ENCODE measurements at regions not wholly inside any gene's neighbourhood (a gene's known extent, or its start where the extent isn't known, plus 50 kb on each side); places are given as distances from the start of the nearest gene placed in this dataset.

DNA sequence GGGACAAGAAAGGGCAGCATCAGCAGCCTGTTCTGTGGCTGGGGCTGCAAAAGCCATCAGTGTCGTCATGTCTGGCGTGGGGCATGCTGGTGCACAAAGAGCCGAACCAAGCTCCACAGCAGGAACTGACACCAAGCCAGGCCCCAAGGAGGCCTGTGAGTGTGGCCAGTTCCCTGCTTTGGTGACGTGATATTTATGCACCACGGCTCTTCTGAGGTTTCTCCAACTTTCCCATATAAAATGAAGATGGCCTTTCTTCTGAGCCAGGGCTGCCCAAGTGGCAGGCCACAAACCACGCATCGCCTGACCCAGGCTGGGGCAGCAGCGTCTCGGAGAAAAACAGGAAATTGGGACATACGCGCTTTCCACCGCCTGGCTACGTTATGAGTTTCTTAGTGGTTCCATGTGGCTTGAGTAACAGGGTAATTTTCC, 109.9 kb downstream of the RIN2 start:
- Histone ChIP-seq H3K9ac (no peak overlapping the region), H3K36me3 (ENCODE audit: insufficient read depth) (no peaks in the 10 kb centered on the region), H3K27me3 (ENCODE audit: insufficient read depth, low read depth) (no peaks in the 10 kb centered on the region), H2AFZ (ENCODE audit: low read depth) (no peak overlapping the region), H3K79me2 (ENCODE audit: insufficient read depth, low read depth) (no peaks in the 10 kb centered on the region), H3K27ac (no peak overlapping the region), H3K4me3 (IDR thresholded peaks at IDR 0.05; ENCODE audit: insufficient read depth, low read depth, low read length) (no peak overlapping the region), H3K4me1 (ENCODE audit: low read depth, poor library complexity, severe bottlenecking) (no peaks in the 10 kb centered on the region), H4K20me1 (ENCODE audit: insufficient read depth) (no peaks in the 10 kb centered on the region), H3K4me2 (no peak overlapping the region)
- TF ChIP-seq, protein P1, sequence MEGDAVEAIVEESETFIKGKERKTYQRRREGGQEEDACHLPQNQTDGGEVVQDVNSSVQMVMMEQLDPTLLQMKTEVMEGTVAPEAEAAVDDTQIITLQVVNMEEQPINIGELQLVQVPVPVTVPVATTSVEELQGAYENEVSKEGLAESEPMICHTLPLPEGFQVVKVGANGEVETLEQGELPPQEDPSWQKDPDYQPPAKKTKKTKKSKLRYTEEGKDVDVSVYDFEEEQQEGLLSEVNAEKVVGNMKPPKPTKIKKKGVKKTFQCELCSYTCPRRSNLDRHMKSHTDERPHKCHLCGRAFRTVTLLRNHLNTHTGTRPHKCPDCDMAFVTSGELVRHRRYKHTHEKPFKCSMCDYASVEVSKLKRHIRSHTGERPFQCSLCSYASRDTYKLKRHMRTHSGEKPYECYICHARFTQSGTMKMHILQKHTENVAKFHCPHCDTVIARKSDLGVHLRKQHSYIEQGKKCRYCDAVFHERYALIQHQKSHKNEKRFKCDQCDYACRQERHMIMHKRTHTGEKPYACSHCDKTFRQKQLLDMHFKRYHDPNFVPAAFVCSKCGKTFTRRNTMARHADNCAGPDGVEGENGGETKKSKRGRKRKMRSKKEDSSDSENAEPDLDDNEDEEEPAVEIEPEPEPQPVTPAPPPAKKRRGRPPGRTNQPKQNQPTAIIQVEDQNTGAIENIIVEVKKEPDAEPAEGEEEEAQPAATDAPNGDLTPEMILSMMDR (conservative IDR thresholded peaks at IDR 0.05; ENCODE audit: low read depth, low read length) = no peak

DNA sequence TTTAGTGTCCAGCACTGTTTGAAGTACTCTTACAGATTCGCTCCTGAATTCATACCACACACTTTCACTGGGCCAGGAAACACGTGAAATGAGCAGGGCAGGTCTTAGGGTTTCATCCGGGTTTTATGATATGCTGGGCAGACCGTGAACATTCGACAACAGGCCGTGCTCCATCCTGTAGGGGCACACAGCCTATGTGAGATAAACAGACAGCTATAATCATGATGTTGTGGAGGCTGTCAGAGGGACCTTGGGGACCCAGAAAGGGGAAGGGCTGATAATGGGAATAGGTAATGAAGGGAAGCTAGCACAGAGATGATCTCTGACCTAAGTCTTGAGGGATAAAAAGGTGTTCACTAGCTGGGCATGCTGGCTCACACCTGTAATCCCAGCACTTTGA, 110.4 kb downstream of the RIN2 start:
- H2AFZ ChIP-seq (ENCODE audit: low read depth) = no peak overlapping the region
- no peaks in the 10 kb centered on the region for H4K20me1 ChIP-seq (ENCODE audit: insufficient read depth)
- H3K4me2 ChIP-seq = no peak overlapping the region
- H3K4me1 ChIP-seq (ENCODE audit: low read depth, poor library complexity, severe bottlenecking) = no peaks in the 10 kb centered on the region
- H3K27me3 ChIP-seq (ENCODE audit: insufficient read depth, low read depth) = no peaks in the 10 kb centered on the region
- H3K36me3 ChIP-seq (ENCODE audit: insufficient read depth) = no peaks in the 10 kb centered on the region
- TF ChIP-seq, protein P1 (conservative IDR thresholded peaks at IDR 0.05; ENCODE audit: low read depth, low read length) = no peak
- no peak overlapping the region for H3K9ac ChIP-seq
- no peaks in the 10 kb centered on the region for H3K79me2 ChIP-seq (ENCODE audit: insufficient read depth, low read depth)
- H3K4me3 ChIP-seq (IDR thresholded peaks at IDR 0.05; ENCODE audit: insufficient read depth, low read depth, low read length) = no peak overlapping the region
- no peak overlapping the region for H3K27ac ChIP-seq

DNA sequence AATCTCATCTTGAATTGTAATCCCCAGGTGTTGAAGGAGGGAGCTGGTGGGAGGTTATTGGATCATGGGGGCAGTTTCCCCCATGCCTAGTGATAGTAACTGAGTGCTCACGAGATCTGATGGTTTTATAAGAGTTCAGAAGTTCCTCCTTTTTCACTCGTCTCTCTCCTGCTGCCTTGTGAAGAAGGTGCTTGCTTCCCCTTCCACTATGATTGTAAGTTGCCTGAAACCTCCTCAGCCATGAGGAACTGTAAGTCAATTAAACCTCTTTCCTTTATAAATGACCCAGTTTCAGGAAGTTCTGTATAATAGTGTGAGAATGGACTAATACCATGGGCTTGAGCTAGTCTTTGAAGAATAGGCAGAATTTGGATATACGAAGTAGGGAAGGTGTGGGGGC, 113.9 kb downstream of the RIN2 start:
- Histone ChIP-seq H3K4me1 (ENCODE audit: low read depth, poor library complexity, severe bottlenecking) (no peaks in the 10 kb centered on the region), H3K27me3 (ENCODE audit: insufficient read depth, low read depth) (no peaks in the 10 kb centered on the region), H3K27ac (no peak overlapping the region), H3K4me2 (no peak overlapping the region), H4K20me1 (ENCODE audit: insufficient read depth) (no peaks in the 10 kb centered on the region), H3K36me3 (ENCODE audit: insufficient read depth) (no peaks in the 10 kb centered on the region), H3K79me2 (ENCODE audit: insufficient read depth, low read depth) (no peaks in the 10 kb centered on the region), H3K4me3 (IDR thresholded peaks at IDR 0.05; ENCODE audit: insufficient read depth, low read depth, low read length) (no peak overlapping the region), H3K9ac (no peak overlapping the region), H2AFZ (ENCODE audit: low read depth) (no peak overlapping the region)
- TF ChIP-seq, protein P1 (conservative IDR thresholded peaks at IDR 0.05; ENCODE audit: low read depth, low read length) = no peak

DNA sequence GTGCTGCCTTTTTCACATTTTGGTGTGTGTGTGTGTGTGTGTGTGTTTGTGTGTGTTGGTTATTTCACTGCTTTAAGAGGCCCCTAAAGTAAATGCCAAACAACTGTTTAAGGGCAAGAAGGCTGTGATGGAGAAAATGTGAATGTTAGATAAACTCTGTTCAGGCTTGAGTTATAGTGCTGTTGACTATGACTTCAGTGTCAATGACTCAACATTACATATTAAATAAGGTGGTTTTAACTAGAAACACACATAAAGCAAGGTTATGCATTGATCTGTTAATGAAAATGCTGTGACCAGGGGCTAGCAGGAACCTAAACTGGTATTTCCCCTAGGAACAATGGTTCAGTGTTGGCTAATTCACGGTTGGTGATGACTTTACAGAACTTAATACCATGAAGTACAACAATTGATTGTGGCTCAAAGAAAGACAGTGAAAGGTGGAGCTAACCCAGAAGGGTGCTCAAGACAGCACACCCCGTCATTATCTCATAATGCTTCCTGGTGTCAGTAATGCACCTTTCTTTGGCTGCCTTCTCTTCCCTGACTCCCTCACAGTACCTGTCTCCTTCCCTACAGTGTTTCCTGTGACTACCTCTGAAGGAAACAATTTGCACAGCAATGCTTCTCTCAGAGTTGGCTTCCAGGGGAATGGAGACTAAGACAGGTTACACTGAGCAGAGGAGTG, 116.1 kb downstream of the RIN2 start:
- Histone ChIP-seq H3K27ac (no peak overlapping the region), H3K36me3 (ENCODE audit: insufficient read depth) (no peaks in the 10 kb centered on the region), H3K4me1 (ENCODE audit: low read depth, poor library complexity, severe bottlenecking) (no peaks in the 10 kb centered on the region), H3K9ac (no peak overlapping the region), H3K27me3 (ENCODE audit: insufficient read depth, low read depth) (no peaks in the 10 kb centered on the region), H3K4me2 (no peak overlapping the region), H3K79me2 (ENCODE audit: insufficient read depth, low read depth) (no peaks in the 10 kb centered on the region), H4K20me1 (ENCODE audit: insufficient read depth) (no peaks in the 10 kb centered on the region), H2AFZ (ENCODE audit: low read depth) (no peak overlapping the region), H3K4me3 (IDR thresholded peaks at IDR 0.05; ENCODE audit: insufficient read depth, low read depth, low read length) (no peak overlapping the region)
- TF ChIP-seq, protein P1 (conservative IDR thresholded peaks at IDR 0.05; ENCODE audit: low read depth, low read length) = no peak

All from KMS-11 (cell line).